IPS-NIHi7 (cell line): ENCODE measurements at regions not wholly inside any gene's neighbourhood (a gene's known extent, or its start where the extent isn't known, plus 50 kb on each side); places are given as distances from the start of the nearest gene placed in this dataset.
"Not testable (repeated sequence)": the region's sequence is repeated elsewhere in the genome, so short reads cannot be mapped to it uniquely, and the experiment has no call there.

Experiments used
- DNase-seq: peaks from one replicate; pipeline ENCODE4 v3.0.0; 2012; ENCODE audit warnings: mixed read lengths; ENCODE audit errors: extremely low spot score

GRCh38 chr7:34207810-34208209 lies 302.5 kb downstream of the BMPER start:
- no peak for DNase-seq

- DNase-seq = no peak
Observed at GRCh38 chr7:34208878-34209621, 303.7 kb downstream of the BMPER start.

- DNase-seq = no peak
Observed at GRCh38 chr7:34211018-34211417, 305.7 kb downstream of the BMPER start.

GRCh38 chr7:34217972-34218371 lies 312.6 kb downstream of the BMPER start:
- DNase-seq = no peak

GRCh38 chr7:34219153-34219718 lies 313.9 kb downstream of the BMPER start:
- DNase-seq = no peak

- no peak for DNase-seq
Observed at GRCh38 chr7:34220506-34221185, 315.3 kb downstream of the BMPER start.

GRCh38 chr7:34222316-34222715 lies 317.0 kb downstream of the BMPER start:
- no peak for DNase-seq

- no peak for DNase-seq
Observed at GRCh38 chr7:34222722-34223121, 317.4 kb downstream of the BMPER start.

GRCh38 chr7:34224281-34224680 lies 318.9 kb downstream of the BMPER start:
- DNase-seq = no peak

GRCh38 chr7:34225193-34225592 lies 319.9 kb downstream of the BMPER start:
- DNase-seq = no peak

GRCh38 chr7:34227525-34227924 lies 322.2 kb downstream of the BMPER start:
- DNase-seq = no peak

- not testable (repeated sequence) for DNase-seq
Observed at GRCh38 chr7:34235101-34235500, 329.8 kb downstream of the BMPER start.

- no peak for DNase-seq
Observed at GRCh38 chr7:34236057-34236456, 330.7 kb downstream of the BMPER start.

GRCh38 chr7:34236839-34237492 lies 331.6 kb downstream of the BMPER start:
- DNase-seq = no peak

- no peak for DNase-seq
Observed at GRCh38 chr7:34237493-34237849, 332.1 kb downstream of the BMPER start.

GRCh38 chr7:34240417-34240816 lies 335.1 kb downstream of the BMPER start:
- DNase-seq = no peak

- DNase-seq = no peak
Observed at GRCh38 chr7:34242391-34242790, 337.1 kb downstream of the BMPER start.

GRCh38 chr7:34245246-34245645 lies 339.9 kb downstream of the BMPER start:
- no peak for DNase-seq

- no peak for DNase-seq
Observed at GRCh38 chr7:34247468-34247867, 342.1 kb downstream of the BMPER start.

- no peak for DNase-seq
Observed at GRCh38 chr7:34249192-34249591, 343.9 kb downstream of the BMPER start.

- no peak for DNase-seq
Observed at GRCh38 chr7:34260279-34260678, 354.9 kb downstream of the BMPER start.

GRCh38 chr7:34263168-34263567 lies 357.8 kb downstream of the BMPER start:
- no peak for DNase-seq

- DNase-seq = no peak
Observed at GRCh38 chr7:34269084-34269483, 363.7 kb downstream of the BMPER start.
